HUDEP-2 (cell line): ENCODE measurements at regions not wholly inside any gene's neighbourhood (a gene's known extent, or its start where the extent isn't known, plus 50 kb on each side); places are given as distances from the start of the nearest gene placed in this dataset.
"Not testable (repeated sequence)": the region's sequence is repeated elsewhere in the genome, so short reads cannot be mapped to it uniquely, and the experiment has no call there.

ENCODE experiments used
- DNase-seq, 76 experiments: peaks; one replicate each; lab custom pipeline; 2025; ENCODE audit not compliant: unreplicated experiment in 76 of 76; lab: John Stamatoyannopoulos, UW

DNA sequence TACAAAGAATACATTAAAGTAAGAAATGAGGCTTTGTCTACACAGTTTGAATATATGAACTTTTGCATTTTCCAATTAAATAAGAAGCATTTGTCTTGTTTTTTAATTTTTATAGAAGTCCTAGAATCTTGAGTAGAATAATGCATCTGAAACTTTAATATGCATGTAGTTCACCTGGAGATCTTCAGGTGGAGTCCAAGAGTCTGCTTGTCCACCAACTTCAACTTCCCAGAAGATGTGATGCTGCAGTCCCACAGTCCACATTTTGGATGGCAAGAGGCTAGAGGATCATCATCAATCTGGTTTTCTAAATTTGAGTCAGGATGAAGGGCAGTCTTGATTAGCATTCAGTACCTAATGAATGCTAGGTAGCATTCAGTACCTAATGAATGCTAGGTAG lies 357.6 kb upstream of the SOX2 start:
- no peak for DNase-seq

DNA sequence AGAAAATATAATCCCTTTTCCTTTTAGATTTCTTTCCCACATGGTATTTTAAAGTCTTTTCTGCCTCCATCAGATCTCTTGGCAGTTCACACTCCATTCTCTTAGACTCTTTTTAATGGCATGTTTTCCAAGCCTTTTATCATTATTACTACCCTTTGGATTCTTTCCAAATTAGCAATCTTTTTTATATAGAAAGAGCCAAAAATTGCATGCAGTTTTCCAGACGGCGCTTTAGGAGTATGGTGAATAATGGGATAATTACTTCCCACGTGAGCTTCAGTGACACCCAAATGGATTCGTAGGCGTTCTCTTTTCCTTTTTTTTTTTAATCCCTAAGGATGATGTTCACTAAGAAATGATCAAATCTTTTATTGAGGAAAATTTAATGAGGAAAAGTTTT lies 354.8 kb upstream of the DNAJC19 start:
- no peak for DNase-seq

DNA sequence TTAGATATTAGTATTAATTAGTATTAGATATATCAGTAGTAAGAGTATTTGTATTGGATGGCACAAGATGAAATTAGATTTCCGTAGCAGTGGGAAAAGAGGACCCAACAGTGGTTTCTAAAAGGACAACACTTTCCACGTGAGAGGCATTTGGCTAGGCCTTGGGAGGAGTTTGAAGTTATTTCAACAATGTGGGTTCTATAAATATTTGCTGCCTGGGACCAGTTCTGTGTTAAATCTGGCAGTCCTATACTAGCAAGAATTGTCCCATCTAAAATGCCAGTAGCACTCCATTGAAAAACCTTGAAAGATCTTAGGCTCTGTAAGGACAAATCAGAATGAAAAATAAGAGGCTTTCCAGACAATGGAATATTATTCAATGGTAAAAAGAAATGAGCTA lies 347.1 kb upstream of the DNAJC19 start:
- DNase-seq, result no peak

DNA sequence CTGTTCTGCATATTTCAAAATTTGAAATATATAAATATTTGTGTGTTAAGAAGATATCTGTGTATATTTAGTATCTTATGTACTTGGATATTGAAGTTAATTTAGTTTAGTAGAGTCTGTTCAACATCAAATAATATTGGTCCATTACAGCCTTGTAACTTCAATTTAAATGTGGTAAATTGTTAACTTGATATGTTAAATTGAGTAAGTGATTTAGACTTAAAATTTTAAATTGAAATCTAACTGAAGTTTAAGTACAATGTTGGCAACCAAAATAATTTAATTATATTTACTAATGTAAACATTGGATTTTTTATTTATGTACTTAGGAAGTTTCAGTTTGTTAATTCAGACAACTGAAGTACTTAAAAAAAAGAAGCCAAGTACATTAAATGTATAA lies 343.9 kb upstream of the DNAJC19 start:
- no peak for DNase-seq

DNA sequence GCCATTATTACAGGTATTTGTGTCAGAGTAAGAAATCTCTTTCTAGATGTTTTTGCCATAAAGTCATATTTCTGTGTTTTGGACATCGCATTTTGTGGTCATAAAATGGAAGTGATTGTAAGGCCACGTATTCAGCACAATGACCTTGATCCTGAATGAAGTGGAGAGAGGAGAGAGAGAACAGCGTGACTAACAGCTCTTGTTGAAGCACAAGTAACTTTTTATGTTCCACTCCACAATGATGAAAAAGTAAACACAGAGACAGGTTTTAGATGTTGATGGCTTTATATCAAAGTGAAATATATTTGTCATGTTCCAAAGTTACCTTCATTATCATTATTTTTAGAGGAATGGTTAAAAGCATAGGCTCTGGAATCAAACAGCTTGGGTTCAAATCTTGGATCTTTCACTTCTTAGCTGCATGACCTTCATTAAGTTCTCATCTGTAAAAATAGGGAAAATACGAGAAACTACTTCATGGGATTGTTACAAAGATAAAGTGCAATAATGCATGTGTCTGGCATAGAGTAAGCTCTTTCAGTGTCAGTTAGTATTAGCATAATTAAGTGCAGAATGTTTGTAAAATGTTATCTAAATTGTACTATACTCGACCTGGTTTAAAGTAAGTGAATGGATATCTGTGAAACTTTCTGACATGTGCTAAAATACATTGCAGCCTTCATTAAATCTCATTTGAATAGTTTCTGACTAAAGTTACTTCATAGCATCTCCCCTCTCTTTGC lies 341.5 kb upstream of the DNAJC19 start:
- DNase-seq, result no peak

DNA sequence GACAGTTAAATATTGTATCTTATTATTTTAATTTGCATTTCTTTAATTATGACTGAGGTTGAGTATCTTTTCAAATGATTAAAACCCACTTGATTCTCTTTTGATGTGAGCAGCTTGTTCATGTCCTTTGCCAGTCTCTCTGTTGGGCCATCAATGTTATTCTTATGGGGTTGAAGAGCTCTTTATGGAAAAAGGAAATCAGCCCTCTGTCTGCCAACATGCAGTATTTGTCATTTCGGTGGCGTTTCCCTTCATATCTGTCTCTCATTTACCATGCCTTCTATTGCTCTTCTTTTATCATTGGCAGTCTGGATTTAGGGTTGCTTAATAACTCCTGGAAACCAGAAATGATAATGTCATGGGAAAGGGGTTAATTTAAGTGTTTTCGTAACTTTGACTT lies 340.7 kb upstream of the DNAJC19 start:
- DNase-seq, result no peak

DNA sequence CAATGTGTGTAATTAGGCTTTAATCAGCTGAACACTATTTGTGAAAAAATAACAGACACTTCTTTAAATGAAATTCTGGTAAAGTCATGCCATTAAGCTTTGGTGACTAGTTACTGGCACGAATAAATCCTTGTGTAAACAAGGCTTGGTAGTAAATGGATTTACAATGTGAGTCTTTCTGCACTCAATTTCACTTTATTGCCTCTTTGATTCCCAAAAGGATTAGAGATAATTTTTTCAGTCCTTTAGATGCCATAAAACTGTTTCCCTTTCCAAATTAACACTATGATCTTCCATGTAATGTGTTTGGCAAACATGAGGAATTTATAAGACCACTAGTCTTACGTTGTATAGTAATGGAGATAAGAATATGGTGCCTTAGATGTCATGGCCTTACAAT lies 339.5 kb upstream of the DNAJC19 start:
- DNase-seq, result no peak

DNA sequence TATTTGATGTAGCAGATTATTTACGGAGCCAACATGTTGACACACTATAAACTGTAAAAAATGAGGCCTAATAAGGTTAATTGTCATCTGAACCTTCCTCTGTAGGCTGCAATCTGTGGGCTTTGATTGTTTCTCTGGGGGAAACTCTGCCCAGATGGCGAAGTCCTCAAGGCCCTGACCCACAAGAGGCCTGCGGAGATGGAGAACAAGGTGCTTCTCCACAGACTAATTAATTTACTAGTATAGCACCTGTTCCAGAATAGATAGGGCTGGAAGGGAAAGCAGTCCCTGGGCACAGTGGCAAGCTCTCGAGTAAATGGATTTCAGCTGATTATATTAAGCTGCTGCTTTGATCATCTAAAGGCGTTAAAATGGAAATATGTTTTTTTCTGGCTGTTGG lies 338.8 kb upstream of the DNAJC19 start:
- no peak for DNase-seq

DNA sequence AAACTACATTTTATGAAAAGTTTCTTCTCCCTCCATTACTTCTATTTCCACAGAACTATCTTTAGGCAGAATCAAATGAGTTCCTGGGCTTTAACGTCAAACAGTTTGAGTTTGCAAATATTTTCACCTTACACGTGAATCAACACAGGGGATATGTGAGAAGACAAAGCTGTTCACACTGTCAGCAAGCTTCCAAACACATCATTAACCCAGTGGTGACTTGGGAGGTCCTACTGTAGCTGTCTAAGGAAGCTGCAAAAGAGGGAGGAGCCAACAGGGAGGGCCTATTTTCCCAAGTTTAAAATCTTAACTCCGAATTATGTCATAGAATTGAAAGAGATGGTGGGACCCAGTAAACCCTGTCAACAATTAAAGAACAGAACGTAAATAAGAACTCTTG lies 337.8 kb upstream of the DNAJC19 start:
- no peak for DNase-seq

DNA sequence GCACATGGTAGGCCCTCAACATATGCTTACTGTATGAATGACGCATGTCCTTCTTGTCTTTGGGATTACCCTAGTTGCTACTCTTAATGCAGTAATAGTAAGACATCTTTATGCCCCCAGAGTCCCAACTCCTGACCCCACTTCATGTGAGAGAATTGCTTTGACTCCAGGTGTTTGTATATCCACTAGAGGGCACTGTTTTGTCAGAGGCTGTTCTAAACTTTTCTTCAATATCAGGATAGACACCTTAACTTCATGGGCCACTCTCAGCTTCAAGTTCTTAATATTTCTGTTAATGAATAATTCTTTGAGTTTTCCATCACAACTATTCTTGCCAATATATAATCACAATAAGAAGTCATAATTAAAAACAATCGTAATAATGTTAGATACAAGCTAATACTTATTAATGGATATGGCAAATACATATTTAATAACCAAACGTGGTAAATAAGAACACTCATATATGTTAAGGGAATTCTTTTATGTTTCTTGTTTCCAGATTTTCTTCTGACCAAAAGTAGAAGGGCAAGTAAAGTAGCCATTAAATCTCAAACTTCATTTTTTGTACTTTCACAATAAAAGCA lies 337.2 kb upstream of the DNAJC19 start:
- DNase-seq, result peak in 16 of 76 experiments; percentile 2 to 44 (median 20)

DNA sequence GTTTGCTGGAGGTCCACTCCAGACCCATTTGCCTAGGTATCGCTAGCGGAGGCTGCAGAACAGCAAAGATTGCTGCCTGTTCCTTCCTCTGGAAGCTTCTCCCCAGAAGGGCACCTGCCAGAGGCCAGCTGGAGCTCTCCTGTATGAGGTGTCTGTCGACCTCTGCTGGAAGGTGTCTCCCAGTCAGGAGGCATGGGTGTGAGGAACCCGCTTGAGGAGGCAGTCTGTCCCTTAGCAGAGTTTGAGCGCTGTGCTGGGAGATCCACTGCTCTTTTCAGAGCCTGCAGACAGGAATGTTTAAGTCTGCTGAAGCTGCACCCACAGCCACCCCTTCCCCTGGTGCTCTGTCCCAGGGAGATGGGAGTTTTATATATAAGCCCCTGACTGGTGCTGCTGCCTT lies 335.0 kb upstream of the DNAJC19 start:
- DNase-seq, result not testable (repeated sequence)

DNA sequence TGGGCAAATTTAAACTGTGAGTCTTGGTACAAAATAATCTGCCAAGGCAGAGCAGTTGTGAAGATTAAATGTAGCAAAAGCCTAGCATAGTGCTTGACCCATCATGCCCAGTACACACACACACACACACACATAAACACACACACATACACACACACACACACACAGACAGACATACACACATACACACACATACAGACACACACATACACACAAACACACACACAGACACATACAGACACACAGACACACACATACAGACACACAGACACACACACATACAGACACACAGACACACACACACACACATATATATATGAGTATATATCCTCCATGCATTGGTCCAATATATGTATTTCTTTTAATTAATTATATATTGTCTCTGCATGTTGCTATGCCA lies 328.8 kb upstream of the DNAJC19 start:
- no peak for DNase-seq

DNA sequence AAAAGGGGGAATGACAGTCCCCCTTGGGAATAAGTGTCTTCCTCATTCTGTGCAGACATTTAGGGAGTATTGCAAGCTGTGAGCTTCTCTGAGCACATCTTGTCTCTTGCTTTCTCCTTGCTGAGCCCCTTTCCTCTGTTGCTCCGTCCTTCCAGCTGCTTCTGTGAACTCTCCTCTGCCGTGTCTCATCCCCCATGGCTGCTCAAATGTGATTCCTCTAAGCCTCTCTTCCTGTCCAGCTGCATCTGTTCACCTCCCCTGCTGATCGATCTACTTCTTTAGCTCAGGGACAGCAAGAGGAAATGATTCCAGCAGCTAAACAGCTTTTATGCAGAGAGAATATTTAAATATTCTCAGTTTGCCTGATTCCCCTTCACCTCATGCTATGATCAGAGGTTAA lies 328.0 kb upstream of the DNAJC19 start:
- DNase-seq, result no peak

DNA sequence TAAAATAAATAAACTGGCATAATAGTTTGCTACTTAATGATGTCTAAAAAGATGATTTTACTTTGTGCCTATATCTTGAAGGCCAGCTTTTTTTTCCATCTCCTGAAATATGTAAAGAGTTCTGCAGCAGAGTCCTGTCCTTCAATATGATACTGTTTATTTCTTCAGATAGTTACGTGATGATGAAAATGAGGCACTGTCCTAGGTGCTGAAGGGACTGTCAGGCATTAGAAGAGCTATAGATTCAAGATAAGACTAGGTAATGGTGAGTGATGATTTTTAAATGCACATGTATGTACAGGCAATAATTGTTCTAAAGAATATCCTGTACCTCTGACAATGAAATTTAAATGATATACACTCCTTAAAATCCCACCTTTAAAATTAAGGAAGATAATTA lies 326.9 kb upstream of the DNAJC19 start:
- peak in 7 of 76 experiments; percentile 2 to 27 (median 9) for DNase-seq

DNA sequence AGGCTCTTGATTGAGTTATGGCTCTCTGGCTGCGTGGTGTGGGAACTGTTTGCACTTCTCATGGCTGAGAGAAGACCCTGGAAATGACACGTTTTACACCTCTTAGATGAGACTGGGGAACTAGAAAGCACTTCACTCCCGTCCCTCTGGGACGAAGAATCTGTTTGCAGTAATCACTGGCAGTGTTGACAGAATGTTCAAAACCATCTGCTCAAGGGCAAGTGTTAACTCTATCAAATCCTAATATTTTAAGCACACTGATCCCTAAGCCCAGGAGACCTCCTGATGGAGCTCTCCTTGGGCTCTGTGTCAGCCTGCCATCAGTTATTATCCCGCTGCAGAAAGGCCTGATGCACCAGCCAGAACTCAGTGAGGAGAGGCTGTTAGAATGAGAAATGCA lies 323.8 kb upstream of the DNAJC19 start:
- DNase-seq, result no peak

DNA sequence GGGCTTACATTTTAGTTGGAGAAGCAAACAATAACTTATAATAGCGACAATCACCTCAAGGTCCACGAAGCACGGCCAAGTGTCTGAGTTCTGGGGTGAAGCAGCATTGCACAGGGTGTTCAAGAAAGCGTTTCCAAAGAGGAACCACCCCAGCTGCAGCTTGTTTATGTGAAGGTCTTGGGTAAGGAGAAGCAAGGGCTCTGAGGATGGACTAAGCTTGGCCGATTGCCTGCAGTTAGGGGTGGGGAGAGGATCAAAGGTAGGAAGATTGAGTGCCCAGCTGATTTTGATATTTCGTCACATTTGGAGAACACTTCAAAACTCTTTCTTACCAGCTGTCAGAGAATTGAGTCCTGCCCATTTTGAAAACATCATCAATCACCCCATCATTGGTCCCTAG lies 321.6 kb upstream of the DNAJC19 start:
- DNase-seq, result no peak

DNA sequence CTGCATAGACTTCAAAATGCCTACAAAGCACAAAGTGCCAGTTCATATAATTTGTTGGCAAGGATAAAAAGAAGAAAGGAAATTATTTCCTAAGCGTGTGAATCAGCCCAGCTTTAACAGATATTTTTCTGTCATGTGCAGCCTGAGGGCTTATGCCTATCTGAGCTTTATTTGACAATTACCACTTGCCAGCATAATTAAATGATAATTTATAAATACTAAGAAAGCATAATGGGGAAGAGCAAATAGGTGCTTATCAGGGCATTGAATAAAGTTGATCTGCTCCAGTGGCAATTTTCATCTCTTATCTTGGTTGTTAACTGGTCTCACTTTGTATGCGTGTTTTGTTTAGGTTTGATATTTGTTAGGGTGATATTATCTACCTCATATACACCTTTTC lies 313.4 kb upstream of the DNAJC19 start:
- no peak for DNase-seq

DNA sequence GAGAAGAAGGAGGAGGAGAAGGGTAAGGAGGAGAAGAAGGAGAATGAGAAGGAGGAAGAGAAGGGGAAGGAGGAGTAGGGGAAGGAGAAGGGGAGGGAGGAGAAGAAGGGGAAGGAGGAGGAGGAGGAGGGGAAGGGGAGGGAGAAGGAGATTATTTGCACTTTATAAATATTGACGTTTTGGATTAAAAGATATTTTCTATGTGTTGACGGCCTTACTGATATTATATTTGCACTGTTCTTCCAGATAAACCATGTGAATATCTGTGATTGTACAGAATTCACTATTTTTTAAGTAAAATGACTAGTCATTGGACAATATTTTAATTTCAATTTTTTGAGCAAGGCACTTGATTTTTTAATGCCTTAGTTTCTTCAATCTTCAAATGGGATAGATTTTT lies 310.5 kb upstream of the DNAJC19 start:
- no peak for DNase-seq

DNA sequence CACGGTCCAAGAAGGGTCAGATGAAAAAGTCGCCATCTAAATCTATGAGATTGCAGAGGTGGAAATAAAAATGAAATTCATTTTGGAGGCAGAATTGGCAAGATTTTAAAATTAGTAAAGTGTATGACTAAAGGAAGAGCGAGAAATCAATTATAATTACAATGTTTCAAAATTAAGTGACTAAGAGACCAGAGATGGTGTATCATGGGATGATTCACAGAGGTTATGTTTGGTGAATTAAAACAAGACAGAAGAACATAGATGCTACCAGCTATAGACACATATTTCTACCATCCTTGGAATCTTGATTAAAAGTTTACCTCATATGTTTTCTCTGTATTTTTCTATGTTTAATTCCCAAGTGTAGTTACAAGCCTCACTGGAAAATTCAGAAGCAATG lies 308.9 kb upstream of the DNAJC19 start:
- no peak for DNase-seq

DNA sequence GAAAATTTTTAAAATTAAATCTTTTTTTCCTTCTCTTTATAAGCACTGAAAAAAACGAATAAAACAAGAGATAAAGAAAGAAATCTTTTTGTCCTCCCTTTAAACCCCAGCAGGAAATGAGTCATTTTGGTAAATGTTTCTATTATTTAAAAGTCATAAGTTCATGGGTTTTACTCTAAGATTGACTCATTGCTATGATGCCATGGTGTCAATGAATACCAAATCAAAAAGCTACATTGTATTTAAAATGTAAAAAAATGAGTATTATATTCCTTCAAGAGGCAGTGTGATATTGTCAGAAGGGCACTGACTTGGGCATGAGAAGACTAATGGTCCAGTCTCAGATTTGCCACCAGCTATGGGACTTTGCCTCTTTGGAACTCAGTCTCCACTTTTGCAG lies 303.4 kb upstream of the DNAJC19 start:
- no peak for DNase-seq

DNA sequence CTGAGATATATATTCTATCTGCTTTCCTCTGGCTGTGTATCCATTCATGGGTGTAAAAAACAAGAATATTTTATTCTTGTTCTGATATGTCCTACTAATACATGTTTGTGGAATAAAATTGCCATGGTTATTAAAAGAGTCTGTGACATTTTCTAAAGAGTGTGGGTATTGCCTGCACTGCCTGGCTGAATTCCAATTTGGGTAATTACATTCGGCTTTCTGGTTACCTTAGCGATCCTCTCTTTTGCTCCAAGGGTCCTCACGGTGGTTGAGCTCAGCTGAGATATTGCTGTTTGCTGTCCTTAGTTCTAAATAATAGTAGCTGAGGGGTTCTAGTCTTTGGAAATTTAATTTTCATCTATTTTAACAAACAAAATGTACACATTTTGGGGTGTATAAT lies 301.4 kb upstream of the DNAJC19 start:
- no peak for DNase-seq

DNA sequence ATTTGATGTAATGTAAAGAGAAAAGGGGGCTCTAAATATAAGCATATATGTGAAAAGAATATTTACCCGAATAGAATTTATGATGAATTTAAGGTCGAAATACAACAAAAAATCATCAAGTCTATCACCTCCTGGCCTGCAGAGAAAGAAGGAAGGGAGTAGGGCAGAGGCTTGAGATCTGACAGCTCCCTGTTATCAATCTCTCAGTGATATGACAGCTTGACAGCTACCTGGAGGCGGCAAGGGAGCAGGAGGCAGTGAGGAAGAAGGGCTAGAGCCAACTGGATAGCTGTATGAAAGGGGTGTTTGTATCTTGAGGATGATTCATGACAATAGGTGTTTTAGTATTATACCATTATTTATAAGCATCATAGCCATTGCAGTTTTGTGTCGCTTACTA lies 299.8 kb upstream of the DNAJC19 start:
- no peak for DNase-seq

DNA sequence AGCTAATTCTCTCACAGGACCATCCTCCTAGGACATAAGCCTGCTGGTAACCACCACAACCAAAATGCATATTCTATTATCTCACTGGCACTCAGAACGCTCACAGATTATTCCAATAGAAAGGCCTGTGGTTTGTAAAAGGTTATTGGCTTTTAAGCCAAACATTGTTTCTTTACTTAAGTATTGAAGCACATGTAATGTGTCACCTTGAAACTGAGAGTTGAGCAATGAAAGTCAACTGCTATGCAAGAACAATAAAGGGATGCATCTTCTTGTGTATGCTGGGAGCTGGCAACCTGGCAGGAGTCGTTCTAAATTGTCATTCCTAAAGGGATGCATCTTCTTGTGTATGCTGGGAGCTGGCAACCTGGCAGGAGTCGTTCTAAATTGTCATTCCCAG lies 298.6 kb upstream of the DNAJC19 start:
- DNase-seq, result no peak
